HepG2 (cell line): ENCODE measurements at regions not wholly inside any gene's neighbourhood (a gene's known extent, or its start where the extent isn't known, plus 50 kb on each side); places are given as distances from the start of the nearest gene placed in this dataset.

Experiments used
- KAT7 ChIP-seq: IDR thresholded peaks from 2 replicates; pipeline ENCODE4 v1.6.1; 2018; ENCODE audit warnings: borderline replicate concordance, missing compliant biosample characterization
- POLR2A ChIP-seq, 2 experiments: IDR thresholded peaks; 2 replicates each; pipeline ENCODE4 v1.6.1; 2011; ENCODE audit warnings: low read depth in 2 of 2, low read length in 2 of 2, mild to moderate bottlenecking in 1 of 2, moderate library complexity in 1 of 2; ENCODE audit not compliant: insufficient read depth in 1 of 2
- POLR2G ChIP-seq: fragments of 200-400 bp; formaldehyde crosslinking; IDR thresholded peaks from 2 replicates; pipeline ENCODE4 v1.6.1; 2018; ENCODE audit warnings: mild to moderate bottlenecking, low read depth, low read length, moderate library complexity
- TAF15 ChIP-seq: fragments of 200-400 bp; formaldehyde crosslinking; IDR thresholded peaks from one replicate; pipeline ENCODE4 v1.6.1; 2018; ENCODE audit warnings: mild to moderate bottlenecking, low read depth, low read length; ENCODE audit not compliant: poor library complexity, severe bottlenecking
- TOE1 ChIP-seq: sonication (generic); formaldehyde crosslinking; IDR thresholded peaks from 2 replicates; pipeline ENCODE4 v1.4.0; 2020; ENCODE audit warnings: mild to moderate bottlenecking, missing genetic modification reagents
- YEATS2 ChIP-seq: sonication (generic); formaldehyde crosslinking; IDR thresholded peaks from 2 replicates; pipeline ENCODE4 v1.4.0; 2020; ENCODE audit warnings: missing genetic modification reagents, borderline replicate concordance
- ZNF17 ChIP-seq: sonication (generic); formaldehyde crosslinking; IDR thresholded peaks from 2 replicates; pipeline ENCODE4 v1.5.0; 2020; ENCODE audit warnings: mild to moderate bottlenecking, missing genetic modification reagents
- ZNF274 ChIP-seq: sonication (generic); formaldehyde crosslinking; IDR thresholded peaks from 2 replicates; pipeline ENCODE4 v1.5.1; 2020; ENCODE audit warnings: mild to moderate bottlenecking, missing genetic modification reagents
- TF ChIP-seq, protein P1 (sequence below): sonication (generic); formaldehyde crosslinking; IDR thresholded peaks from 2 replicates; pipeline ENCODE4 v1.5.0; 2020; ENCODE audit warnings: mild to moderate bottlenecking, missing genetic modification reagents, moderate library complexity
- TF ChIP-seq, protein P2 (sequence below): sonication (generic); formaldehyde crosslinking; IDR thresholded peaks from 2 replicates; pipeline ENCODE4 v1.4.0; 2020; ENCODE audit warnings: missing genetic modification reagents
- TF ChIP-seq, protein P3 (sequence below): IDR thresholded peaks from 2 replicates; pipeline ENCODE4 v1.6.1; 2012; ENCODE audit warnings: inconsistent platforms

GRCh38 chr3:44105571-44105970 lies 136.1 kb upstream of the TOPAZ1 start:
- TF ChIP-seq KAT7 (CRISPR knock-in tag): no peak
- TF ChIP-seq ZNF17 (CRISPR knock-in tag): no peak
- TF ChIP-seq TOE1 (CRISPR knock-in tag): no peak
- TF ChIP-seq, protein P1, sequence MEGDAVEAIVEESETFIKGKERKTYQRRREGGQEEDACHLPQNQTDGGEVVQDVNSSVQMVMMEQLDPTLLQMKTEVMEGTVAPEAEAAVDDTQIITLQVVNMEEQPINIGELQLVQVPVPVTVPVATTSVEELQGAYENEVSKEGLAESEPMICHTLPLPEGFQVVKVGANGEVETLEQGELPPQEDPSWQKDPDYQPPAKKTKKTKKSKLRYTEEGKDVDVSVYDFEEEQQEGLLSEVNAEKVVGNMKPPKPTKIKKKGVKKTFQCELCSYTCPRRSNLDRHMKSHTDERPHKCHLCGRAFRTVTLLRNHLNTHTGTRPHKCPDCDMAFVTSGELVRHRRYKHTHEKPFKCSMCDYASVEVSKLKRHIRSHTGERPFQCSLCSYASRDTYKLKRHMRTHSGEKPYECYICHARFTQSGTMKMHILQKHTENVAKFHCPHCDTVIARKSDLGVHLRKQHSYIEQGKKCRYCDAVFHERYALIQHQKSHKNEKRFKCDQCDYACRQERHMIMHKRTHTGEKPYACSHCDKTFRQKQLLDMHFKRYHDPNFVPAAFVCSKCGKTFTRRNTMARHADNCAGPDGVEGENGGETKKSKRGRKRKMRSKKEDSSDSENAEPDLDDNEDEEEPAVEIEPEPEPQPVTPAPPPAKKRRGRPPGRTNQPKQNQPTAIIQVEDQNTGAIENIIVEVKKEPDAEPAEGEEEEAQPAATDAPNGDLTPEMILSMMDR (CRISPR knock-in tag): no peak
- TF ChIP-seq POLR2G: no peak
- TF ChIP-seq YEATS2 (CRISPR knock-in tag): no peak
- no peak for TF ChIP-seq TAF15
- TF ChIP-seq, protein P2, sequence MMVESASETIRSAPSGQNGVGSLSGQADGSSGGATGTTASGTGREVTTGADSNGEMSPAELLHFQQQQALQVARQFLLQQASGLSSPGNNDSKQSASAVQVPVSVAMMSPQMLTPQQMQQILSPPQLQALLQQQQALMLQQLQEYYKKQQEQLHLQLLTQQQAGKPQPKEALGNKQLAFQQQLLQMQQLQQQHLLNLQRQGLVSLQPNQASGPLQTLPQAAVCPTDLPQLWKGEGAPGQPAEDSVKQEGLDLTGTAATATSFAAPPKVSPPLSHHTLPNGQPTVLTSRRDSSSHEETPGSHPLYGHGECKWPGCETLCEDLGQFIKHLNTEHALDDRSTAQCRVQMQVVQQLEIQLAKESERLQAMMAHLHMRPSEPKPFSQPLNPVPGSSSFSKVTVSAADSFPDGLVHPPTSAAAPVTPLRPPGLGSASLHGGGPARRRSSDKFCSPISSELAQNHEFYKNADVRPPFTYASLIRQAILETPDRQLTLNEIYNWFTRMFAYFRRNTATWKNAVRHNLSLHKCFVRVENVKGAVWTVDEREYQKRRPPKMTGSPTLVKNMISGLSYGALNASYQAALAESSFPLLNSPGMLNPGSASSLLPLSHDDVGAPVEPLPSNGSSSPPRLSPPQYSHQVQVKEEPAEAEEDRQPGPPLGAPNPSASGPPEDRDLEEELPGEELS (CRISPR knock-in tag): no peak
- TF ChIP-seq POLR2A (IDR thresholded peaks at IDR 0.05; ENCODE audit: insufficient read depth in 1 of 2, low read depth in 2 of 2, low read length in 2 of 2): no peak
- TF ChIP-seq ZNF274 (CRISPR knock-in tag): no peak
- TF ChIP-seq, protein P3, sequence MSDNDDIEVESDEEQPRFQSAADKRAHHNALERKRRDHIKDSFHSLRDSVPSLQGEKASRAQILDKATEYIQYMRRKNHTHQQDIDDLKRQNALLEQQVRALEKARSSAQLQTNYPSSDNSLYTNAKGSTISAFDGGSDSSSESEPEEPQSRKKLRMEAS: no peak
